ENCODE measurements at regions not wholly inside any gene's neighbourhood (a gene's known extent, or its start where the extent isn't known, plus 50 kb on each side); places are given as distances from the start of the nearest gene placed in this dataset.

- intact Hi-C loops (cut with micrococcal nuclease), result no loop called here
- DNase-seq (no peak), ATAC-seq (ENCODE audit: low read depth) (no peak)
- Mint-ChIP-seq H3K4me1 (no peaks in the 10 kb centered on the region), H3K27ac (no peak overlapping the region), H3K9me3 (ENCODE audit: insufficient read depth) (no peaks in the 10 kb centered on the region), H3K27me3 (no peaks in the 10 kb centered on the region), H3K4me3 (no peak overlapping the region)
- Histone ChIP-seq H3K27me3 (replicated peaks in 1 of 4; ENCODE audit: control extremely low read depth in 1 of 4, control insufficient read depth in 3 of 4, insufficient read depth in 4 of 4, low read length in 3 of 4) (no peaks in the 10 kb centered on the region), H2AFZ (ENCODE audit: insufficient read depth, low read depth, low read length, poor library complexity, severe bottlenecking) (no peak overlapping the region), H3K9me3 (ENCODE audit: control extremely low read depth in 1 of 3, control insufficient read depth in 2 of 3, insufficient read depth in 1 of 3, low read length in 2 of 3) (no peaks in the 10 kb centered on the region), H3K79me2 (ENCODE audit: control insufficient read depth, insufficient read depth, low read length) (no peaks in the 10 kb centered on the region), H4K20me1 (ENCODE audit: control insufficient read depth, insufficient read depth, low read length, poor library complexity, severe bottlenecking) (no peaks in the 10 kb centered on the region), H3K36me3 (replicated peaks in 1 of 2; ENCODE audit: control extremely low read depth in 1 of 2, control insufficient read depth in 1 of 2, extremely low read depth in 1 of 2, insufficient read depth in 2 of 2, low read length in 1 of 2) (no peaks in the 10 kb centered on the region), H3K4me3 (ENCODE audit: control extremely low read depth in 1 of 5, extremely low read depth in 1 of 5, insufficient read depth in 1 of 5, low read depth in 2 of 5, low read length in 4 of 5) (no peak overlapping the region), H3K4me1 (ENCODE audit: control insufficient read depth in 2 of 2, insufficient read depth in 2 of 2, low read length in 2 of 2) (no peaks in the 10 kb centered on the region), H3K27ac (ENCODE audit: low read length in 2 of 2) (no peak overlapping the region), H3K9ac (ENCODE audit: low read length) (no peak overlapping the region), H3K4me2 (replicated peaks; ENCODE audit: low read depth, low read length, poor library complexity, severe bottlenecking) (no peak overlapping the region)
- POLR2A ChIA-PET, result no interaction called here
- TF ChIP-seq CTCF (IDR thresholded peaks at IDR 0.05), result no peak
- no peak for TF ChIP-seq EZH2 (IDR thresholded peaks at IDR 0.05; ENCODE audit: borderline replicate concordance, insufficient read depth, low read depth, low read length, poor library complexity, severe bottlenecking)
- no CpG with 5 or more reads among the region's 4 CpGs for WGBS (ENCODE audit: insufficient coverage)
- CTCF ChIA-PET, result no interaction called here
These were observed 289.6 kb upstream of the ADAMTSL1 start for GRCh38 chr9:18184401-18184800.

GRCh38 chr9:18185196-18185595, 288.8 kb upstream of the ADAMTSL1 start:
- Histone ChIP-seq H3K9ac (ENCODE audit: low read length) (no peak overlapping the region), H3K4me3 (ENCODE audit: control extremely low read depth in 1 of 5, extremely low read depth in 1 of 5, insufficient read depth in 1 of 5, low read depth in 2 of 5, low read length in 4 of 5) (no peak overlapping the region), H3K36me3 (replicated peaks in 1 of 2; ENCODE audit: control extremely low read depth in 1 of 2, control insufficient read depth in 1 of 2, extremely low read depth in 1 of 2, insufficient read depth in 2 of 2, low read length in 1 of 2) (no peaks in the 10 kb centered on the region), H2AFZ (ENCODE audit: insufficient read depth, low read depth, low read length, poor library complexity, severe bottlenecking) (no peak overlapping the region), H3K79me2 (ENCODE audit: control insufficient read depth, insufficient read depth, low read length) (no peaks in the 10 kb centered on the region), H3K9me3 (ENCODE audit: control extremely low read depth in 1 of 3, control insufficient read depth in 2 of 3, insufficient read depth in 1 of 3, low read length in 2 of 3) (no peaks in the 10 kb centered on the region), H3K27ac (ENCODE audit: low read length in 2 of 2) (no peak overlapping the region), H3K4me1 (ENCODE audit: control insufficient read depth in 2 of 2, insufficient read depth in 2 of 2, low read length in 2 of 2) (no peaks in the 10 kb centered on the region), H3K27me3 (replicated peaks in 1 of 4; ENCODE audit: control extremely low read depth in 1 of 4, control insufficient read depth in 3 of 4, insufficient read depth in 4 of 4, low read length in 3 of 4) (no peaks in the 10 kb centered on the region), H3K4me2 (replicated peaks; ENCODE audit: low read depth, low read length, poor library complexity, severe bottlenecking) (no peak overlapping the region), H4K20me1 (ENCODE audit: control insufficient read depth, insufficient read depth, low read length, poor library complexity, severe bottlenecking) (no peaks in the 10 kb centered on the region)
- Mint-ChIP-seq H3K4me1 (no peaks in the 10 kb centered on the region), H3K27me3 (no peaks in the 10 kb centered on the region), H3K4me3 (no peak overlapping the region), H3K27ac (no peak overlapping the region), H3K9me3 (ENCODE audit: insufficient read depth) (no peaks in the 10 kb centered on the region)
- intact Hi-C loops (cut with micrococcal nuclease), result no loop called here
- ATAC-seq (ENCODE audit: low read depth), result no peak
- CTCF ChIA-PET, result no interaction called here
- no CpG with 5 or more reads among the region's 2 CpGs for WGBS (ENCODE audit: insufficient coverage)
- POLR2A ChIA-PET, result no interaction called here
- no peak for DNase-seq
- TF ChIP-seq CTCF (IDR thresholded peaks at IDR 0.05), result no peak
- no peak for TF ChIP-seq EZH2 (IDR thresholded peaks at IDR 0.05; ENCODE audit: borderline replicate concordance, insufficient read depth, low read depth, low read length, poor library complexity, severe bottlenecking)

All from B cell (primary cell).